Chondrocyte (in vitro differentiated cells): ENCODE measurements at regions not wholly inside any gene's neighbourhood (a gene's known extent, or its start where the extent isn't known, plus 50 kb on each side); places are given as distances from the start of the nearest gene placed in this dataset.

Experiments used
- DNase-seq: peaks from one replicate; pipeline ENCODE4 v3.0.0; 2021; ENCODE audit warnings: mixed read lengths, low spot score
- H3K27ac Mint-ChIP-seq: one replicate; pipeline ENCODE4 v1.8.0; 2021; ENCODE audit warnings: mild to moderate bottlenecking, moderate library complexity, mixed read lengths; ENCODE audit not compliant: unreplicated experiment
- H3K27me3 Mint-ChIP-seq: 2 replicates; pipeline ENCODE4 v1.8.0; 2021; ENCODE audit warnings: low read depth, mixed read lengths
- H3K36me3 Mint-ChIP-seq: 2 replicates; pipeline ENCODE4 v1.8.0; 2021; ENCODE audit warnings: low read depth, mixed read lengths
- H3K4me1 Mint-ChIP-seq: 2 replicates; pipeline ENCODE4 v1.8.0; 2021; ENCODE audit warnings: low read depth, mild to moderate bottlenecking, mixed read lengths
- H3K4me3 Mint-ChIP-seq: one replicate; pipeline ENCODE4 v1.8.0; 2021; ENCODE audit warnings: mild to moderate bottlenecking, moderate library complexity, mixed read lengths; ENCODE audit not compliant: unreplicated experiment
- H3K9me3 Mint-ChIP-seq: 2 replicates; pipeline ENCODE4 v1.8.0; 2021; ENCODE audit warnings: low read depth, mixed read lengths
- CTCF ChIP-seq: fragments of 200-600 bp; sonication (generic); IDR thresholded peaks from 2 replicates; pipeline ENCODE4 v1.5.0; 2021; ENCODE audit warnings: antibody characterized with exemption, mild to moderate bottlenecking, moderate library complexity

- Mint-ChIP-seq H3K36me3 (no peaks in the 10 kb centered on the region), H3K27me3 (peaks cover 28% of the 10 kb centered on the region), H3K4me1 (no peaks in the 10 kb centered on the region), H3K9me3 (no peaks in the 10 kb centered on the region), H3K4me3 (no peak overlapping the region), H3K27ac (no peak overlapping the region)
- TF ChIP-seq CTCF, result no peak
- no peak for DNase-seq
Observed at GRCh38 chr3:128561504-128561903, 68.5 kb upstream of the GATA2 start.

- Mint-ChIP-seq H3K27me3 (peaks cover 28% of the 10 kb centered on the region), H3K4me1 (no peaks in the 10 kb centered on the region), H3K4me3 (no peak overlapping the region), H3K27ac (no peak overlapping the region), H3K36me3 (no peaks in the 10 kb centered on the region), H3K9me3 (no peaks in the 10 kb centered on the region)
- TF ChIP-seq CTCF, result no peak
- DNase-seq, result no peak
Observed at GRCh38 chr3:128560768-128561167, 67.8 kb upstream of the GATA2 start.

GRCh38 chr3:128559486-128560225 lies 66.7 kb upstream of the GATA2 start:
- Mint-ChIP-seq H3K4me1 (no peaks in the 10 kb centered on the region), H3K36me3 (no peaks in the 10 kb centered on the region), H3K27ac (no peak overlapping the region), H3K4me3 (no peak overlapping the region), H3K9me3 (no peaks in the 10 kb centered on the region), H3K27me3 (peaks cover 24% of the 10 kb centered on the region)
- DNase-seq, result no peak
- TF ChIP-seq CTCF, result no peak

- Mint-ChIP-seq H3K27ac (no peak overlapping the region), H3K4me1 (peaks cover 9% of the 10 kb centered on the region), H3K27me3 (peaks cover 19% of the 10 kb centered on the region), H3K36me3 (no peaks in the 10 kb centered on the region), H3K4me3 (no peak overlapping the region), H3K9me3 (no peaks in the 10 kb centered on the region)
- DNase-seq, result no peak
- TF ChIP-seq CTCF, result no peak
Observed at GRCh38 chr3:128557531-128558280, 64.7 kb upstream of the GATA2 start.

- Mint-ChIP-seq H3K27me3 (peaks cover 18% of the 10 kb centered on the region), H3K27ac (no peak overlapping the region), H3K4me1 (peaks cover 9% of the 10 kb centered on the region), H3K36me3 (no peaks in the 10 kb centered on the region), H3K4me3 (no peak overlapping the region), H3K9me3 (no peaks in the 10 kb centered on the region)
- no peak for DNase-seq
- no peak for TF ChIP-seq CTCF
Observed at GRCh38 chr3:128556907-128557306, 63.9 kb upstream of the GATA2 start.
